HG02852 (cell line): ENCODE measurements at regions not wholly inside any gene's neighbourhood (a gene's known extent, or its start where the extent isn't known, plus 50 kb on each side); places are given as distances from the start of the nearest gene placed in this dataset.
"Not testable (repeated sequence)": the region's sequence is repeated elsewhere in the genome, so short reads cannot be mapped to it uniquely, and the experiment has no call there.

ENCODE experiments used
- ATAC-seq: cut with Tn5 transposase; IDR thresholded peaks from one replicate; pipeline ENCODE4 v1.9.1; 2021; ENCODE audit warnings: mild to moderate bottlenecking, moderate library complexity; ENCODE audit not compliant: unreplicated experiment

- ATAC-seq: no peak
Observed at GRCh38 chr13:60214213-60215055, 50.7 kb upstream of the DIAPH3 start.

- no peak for ATAC-seq
Observed at GRCh38 chr13:60220072-60220471, 56.3 kb upstream of the DIAPH3 start.

- ATAC-seq: no peak
Observed at GRCh38 chr13:60221581-60221980, 57.9 kb upstream of the DIAPH3 start.

- ATAC-seq: no peak
Observed at GRCh38 chr13:60226507-60226906, 62.8 kb upstream of the DIAPH3 start.

- no peak for ATAC-seq
Observed at GRCh38 chr13:60227158-60227557, 63.4 kb upstream of the DIAPH3 start.

GRCh38 chr13:60229708-60230272 lies 66.1 kb upstream of the DIAPH3 start:
- ATAC-seq: peak; percentile 42

- peak; percentile 85 for ATAC-seq
Observed at GRCh38 chr13:60230593-60230992, 66.9 kb upstream of the DIAPH3 start.

GRCh38 chr13:60242043-60242595 lies 78.4 kb upstream of the DIAPH3 start:
- ATAC-seq: no peak

GRCh38 chr13:60244381-60244780 lies 80.7 kb upstream of the DIAPH3 start:
- no peak for ATAC-seq

GRCh38 chr13:60251419-60251818 lies 87.7 kb upstream of the DIAPH3 start:
- not testable (repeated sequence) for ATAC-seq

- ATAC-seq: no peak
Observed at GRCh38 chr13:60258349-60258748, 94.6 kb upstream of the DIAPH3 start.

- no peak for ATAC-seq
Observed at GRCh38 chr13:60260440-60260839, 96.7 kb upstream of the DIAPH3 start.

GRCh38 chr13:60261432-60262351 lies 98.0 kb upstream of the DIAPH3 start:
- ATAC-seq: no peak

GRCh38 chr13:60265566-60265965 lies 101.8 kb upstream of the DIAPH3 start:
- no peak for ATAC-seq

- ATAC-seq: peak; percentile 80
Observed at GRCh38 chr13:60267498-60268202, 103.9 kb upstream of the DIAPH3 start.

GRCh38 chr13:60268203-60268555 lies 104.5 kb upstream of the DIAPH3 start:
- ATAC-seq: no peak

GRCh38 chr13:60273971-60274527 lies 110.3 kb upstream of the DIAPH3 start:
- no peak for ATAC-seq

GRCh38 chr13:60274655-60275054 lies 110.9 kb upstream of the DIAPH3 start:
- no peak for ATAC-seq

- ATAC-seq: no peak
Observed at GRCh38 chr13:60275208-60275607, 111.5 kb upstream of the DIAPH3 start.

- not testable (repeated sequence) for ATAC-seq
Observed at GRCh38 chr13:60280524-60280923, 116.5 kb upstream of the TDRD3 start.
